HG02970 (cell line): ENCODE measurements at regions not wholly inside any gene's neighbourhood (a gene's known extent, or its start where the extent isn't known, plus 50 kb on each side); places are given as distances from the start of the nearest gene placed in this dataset.
"Not testable (repeated sequence)": the region's sequence is repeated elsewhere in the genome, so short reads cannot be mapped to it uniquely, and the experiment has no call there.

Source experiments
- ATAC-seq: cut with Tn5 transposase; IDR thresholded peaks from one replicate; pipeline ENCODE4 v1.9.1; 2021; ENCODE audit warnings: mild to moderate bottlenecking, moderate library complexity, moderate number of reproducible peaks; ENCODE audit not compliant: unreplicated experiment, low FRiP score

GRCh38 chr6:27149150-27149549 is 98.4 kb upstream of the PRSS16 start:
- ATAC-seq = no peak

- ATAC-seq = no peak
These were observed 92.8 kb upstream of the PRSS16 start for GRCh38 chr6:27154696-27155095.

DNA sequence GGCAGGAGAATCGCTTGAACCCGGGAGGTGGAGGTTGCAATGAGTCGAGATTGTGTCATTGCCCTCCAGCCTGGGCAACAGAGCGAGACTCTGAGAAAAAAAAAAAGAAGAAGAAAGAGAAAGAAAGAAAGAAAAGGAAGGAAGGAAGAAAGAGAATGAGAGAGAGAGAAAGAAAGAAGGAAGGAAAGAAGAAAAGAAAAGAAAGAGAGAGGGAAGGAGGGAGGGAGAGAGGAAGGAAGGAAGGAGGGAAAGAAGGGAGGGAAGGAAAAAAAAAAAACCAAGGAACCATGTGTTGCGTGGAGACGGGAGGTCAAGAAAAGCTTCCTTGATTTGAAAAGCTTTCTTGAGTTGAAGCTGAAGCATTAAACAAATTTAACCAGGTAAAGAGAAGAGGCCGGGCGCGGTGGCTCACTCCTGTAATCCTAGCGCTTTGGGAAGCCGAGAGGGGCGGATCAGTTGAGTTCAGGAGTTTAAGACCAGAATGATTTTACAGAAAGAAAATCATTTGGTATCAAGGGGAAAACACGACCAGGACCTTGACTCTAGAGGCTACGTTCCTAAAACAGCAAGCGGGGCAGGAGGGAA is 90.5 kb upstream of the PRSS16 start:
- ATAC-seq = no peak

GRCh38 chr6:27157459-27158315 is 89.8 kb upstream of the PRSS16 start:
- ATAC-seq = no peak

DNA sequence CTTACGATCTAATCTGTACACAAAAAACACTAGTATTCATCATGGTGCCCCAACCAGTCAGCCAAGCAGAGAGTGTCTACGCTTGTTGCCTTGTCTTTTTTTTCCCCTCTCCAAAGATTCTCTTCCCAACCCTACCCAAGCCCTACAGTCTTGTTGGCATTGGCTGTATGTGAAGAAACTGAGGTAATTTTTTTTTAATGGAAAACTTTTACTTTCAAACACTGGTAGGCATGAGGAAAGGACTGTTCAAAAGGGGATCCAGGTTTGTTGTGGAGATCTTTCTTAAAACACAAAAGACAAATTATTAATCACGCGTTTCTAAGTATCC is 89.2 kb upstream of the PRSS16 start:
- ATAC-seq = no peak

DNA sequence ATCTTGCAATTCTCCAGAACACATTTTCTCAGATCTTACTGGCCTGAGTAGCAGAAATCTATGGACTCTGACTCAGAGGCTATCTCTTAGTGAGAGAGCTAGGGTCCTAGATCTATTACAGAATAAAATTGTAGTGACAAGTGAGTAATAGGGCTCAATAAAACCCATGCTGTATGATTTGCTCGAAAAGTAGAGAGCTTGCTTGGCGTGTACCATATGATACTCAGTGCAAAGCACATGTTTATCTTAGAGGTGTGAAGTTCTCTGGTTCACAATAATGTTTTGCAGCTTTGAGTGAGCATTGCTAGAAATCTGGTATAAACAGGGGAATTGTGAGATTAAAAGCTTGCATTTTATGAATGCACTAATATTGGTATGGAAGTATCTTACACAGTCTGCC is 87.8 kb upstream of the PRSS16 start:
- no peak for ATAC-seq

GRCh38 chr6:27161115-27161514 is 86.4 kb upstream of the PRSS16 start:
- no peak for ATAC-seq

DNA sequence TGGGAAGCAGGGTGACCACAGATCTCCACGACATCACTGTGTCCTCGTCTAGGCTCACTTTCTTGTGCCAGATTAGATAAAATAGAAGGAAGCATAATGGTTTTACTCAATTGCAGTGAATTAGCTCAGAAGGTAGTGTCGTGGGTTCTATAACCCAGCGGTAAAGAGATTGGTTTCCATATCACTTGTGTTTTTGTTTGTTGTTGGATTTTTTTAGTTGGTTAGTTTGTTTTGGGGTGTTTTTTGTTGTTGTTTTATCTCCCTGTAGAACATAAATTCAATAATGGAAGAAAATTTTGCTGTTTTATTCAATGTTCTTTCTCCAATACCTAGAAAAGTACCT is 85.9 kb upstream of the PRSS16 start:
- no peak for ATAC-seq

DNA sequence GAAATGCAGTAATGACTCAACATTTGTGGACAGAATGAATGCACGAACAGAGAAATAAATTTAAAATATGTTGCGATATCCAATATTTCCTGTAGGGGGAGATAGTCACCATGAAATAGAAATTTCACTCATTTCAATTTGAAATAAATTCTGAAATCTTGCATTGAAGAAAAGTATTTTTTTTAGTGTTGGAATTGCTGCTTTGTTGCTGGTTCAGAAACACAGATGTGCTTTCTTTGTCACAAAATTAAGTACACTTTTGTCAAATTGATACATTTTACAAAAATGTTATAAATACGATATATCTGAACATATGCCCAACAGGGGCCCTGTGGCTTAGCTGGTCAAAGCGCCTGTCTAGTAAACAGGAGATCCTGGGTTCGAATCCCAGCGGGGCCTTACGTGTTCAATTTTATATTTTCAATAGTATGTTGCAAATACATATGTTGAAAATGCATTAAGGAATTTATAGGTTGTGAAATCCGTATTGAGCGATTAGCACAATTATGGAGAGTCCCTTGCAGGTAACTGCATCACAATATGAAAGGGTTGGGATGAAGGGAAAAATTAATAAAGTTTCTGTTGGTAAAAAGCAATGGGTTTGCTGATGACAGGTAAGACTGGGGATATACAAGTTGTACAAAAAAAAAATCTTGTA is 85.4 kb upstream of the PRSS16 start:
- ATAC-seq = no peak

- ATAC-seq = no peak
These were observed 83.7 kb upstream of the PRSS16 start for GRCh38 chr6:27163834-27164233.

DNA sequence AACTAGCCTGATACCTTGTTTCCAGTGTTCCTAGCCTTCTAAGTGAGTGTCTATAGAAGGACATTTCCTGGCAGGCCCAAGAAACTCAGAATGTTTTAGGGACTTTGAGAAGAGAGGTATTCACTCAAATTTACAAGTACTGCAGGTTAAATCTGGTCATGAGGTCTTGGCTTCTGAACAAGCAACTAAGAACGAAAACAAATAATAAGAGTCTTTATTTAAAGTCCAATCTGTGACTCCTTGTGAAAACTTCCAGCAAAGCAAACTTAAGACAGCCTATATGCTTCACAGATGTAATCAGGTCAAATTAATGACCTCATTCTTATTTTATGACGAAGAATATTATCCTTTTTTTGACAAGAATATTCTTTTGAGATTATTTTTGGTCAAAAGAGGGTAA is 79.4 kb upstream of the PRSS16 start:
- no peak for ATAC-seq

GRCh38 chr6:27168586-27169443 is 78.7 kb upstream of the PRSS16 start:
- ATAC-seq = no peak

- ATAC-seq = not testable (repeated sequence)
These were observed 74.8 kb upstream of the PRSS16 start for GRCh38 chr6:27172524-27173231.

- not testable (repeated sequence) for ATAC-seq
These were observed 74.3 kb upstream of the PRSS16 start for GRCh38 chr6:27173232-27173601.

GRCh38 chr6:27174958-27175357 is 72.5 kb upstream of the PRSS16 start:
- no peak for ATAC-seq

- no peak for ATAC-seq
These were observed 71.4 kb upstream of the PRSS16 start for GRCh38 chr6:27176096-27176495.

- no peak for ATAC-seq
These were observed 70.7 kb upstream of the PRSS16 start for GRCh38 chr6:27176523-27177484.

GRCh38 chr6:27177485-27178406 is 69.8 kb upstream of the PRSS16 start:
- ATAC-seq = peak; percentile 50
